MCF 10A (cell line): ENCODE measurements at regions not wholly inside any gene's neighbourhood (a gene's known extent, or its start where the extent isn't known, plus 50 kb on each side); places are given as distances from the start of the nearest gene placed in this dataset.

Experiments used
- BruUV-seq: library from RNA; stranded (reverse); fragments of 400-500 nt; replicated peaks from 2 replicates; lab custom pipeline; 2021; lab: Mats Ljungman, UMichigan
- CTCF ChIA-PET: fragments of 300-600 bp; sonication (Branson Sonifier 250); formaldehyde crosslinking; extraction: SDS; loops from one replicate; lab custom pipeline; 2021; ENCODE audit warnings: antibody characterized with exemption, inconsistent platforms; lab: Yijun Ruan, JAX
- POLR2A ChIA-PET: fragments of 300-600, 350-650 bp; sonication (Branson Sonifier 250); formaldehyde crosslinking; extraction: SDS; loops from one replicate; lab custom pipeline; 2020; ENCODE audit warnings: antibody characterized with exemption, inconsistent platforms; lab: Yijun Ruan, JAX
- DNase-seq: peaks from one replicate; pipeline ENCODE4 v3.0.0-alpha.2; 2018; ENCODE audit not compliant: unreplicated experiment
- H3K27ac Mint-ChIP-seq: one replicate; pipeline ENCODE4 v1.8.0; 2022; ENCODE audit warnings: mild to moderate bottlenecking, low read depth, mixed read lengths; ENCODE audit not compliant: unreplicated experiment
- H3K27me3 Mint-ChIP-seq: one replicate; pipeline ENCODE4 v1.8.0; 2022; ENCODE audit warnings: mixed read lengths; ENCODE audit not compliant: insufficient read depth, unreplicated experiment
- H3K36me3 Mint-ChIP-seq: one replicate; pipeline ENCODE4 v1.8.0; 2022; ENCODE audit warnings: mild to moderate bottlenecking, moderate library complexity, mixed read lengths; ENCODE audit not compliant: insufficient read depth, unreplicated experiment
- H3K4me1 Mint-ChIP-seq: one replicate; pipeline ENCODE4 v1.8.0; 2022; ENCODE audit warnings: mixed read lengths; ENCODE audit not compliant: insufficient read depth, unreplicated experiment
- H3K4me3 Mint-ChIP-seq: one replicate; pipeline ENCODE4 v1.8.0; 2022; ENCODE audit warnings: mild to moderate bottlenecking, moderate library complexity, mixed read lengths; ENCODE audit not compliant: unreplicated experiment
- H3K9me3 Mint-ChIP-seq: one replicate; pipeline ENCODE4 v1.8.0; 2022; ENCODE audit warnings: mixed read lengths; ENCODE audit not compliant: unreplicated experiment
- CTCF ChIP-seq: fragments of 200-600 bp; IDR thresholded peaks from one replicate; pipeline ENCODE4 v1.8.0; 2022; ENCODE audit warnings: antibody characterized with exemption, mild to moderate bottlenecking; ENCODE audit not compliant: unreplicated experiment
- intact Hi-C: fragments of 100-400 bp; cut with micrococcal nuclease; formaldehyde crosslinking; loops from 2 replicates; pipeline ENCODE4 v1.14.1; 2022

- H3K9me3 Mint-ChIP-seq: peaks cover 10% of the 10 kb centered on the region
- BruUV-seq: no TSS peak
- DNase-seq: no peak
- intact Hi-C loops: no loop called here
- H3K27ac Mint-ChIP-seq: no peak overlapping the region
- no peak overlapping the region for H3K4me3 Mint-ChIP-seq
- CTCF ChIA-PET: interaction anchor here (0.9 kb wide), 1 partner anchor 12 kb away, joined by 5 read pairs; no protein-coding TSS in a partner anchor
- no peaks in the 10 kb centered on the region for H3K36me3 Mint-ChIP-seq
- TF ChIP-seq CTCF: no peak
- H3K27me3 Mint-ChIP-seq: no peaks in the 10 kb centered on the region
- peaks cover 14% of the 10 kb centered on the region for H3K4me1 Mint-ChIP-seq
- POLR2A ChIA-PET: interaction anchor here (0.9 to 1.2 kb wide), 2 partner anchors 9 to 232 kb away, joined by 3 read pairs; no protein-coding TSS in a partner anchor
Observed at GRCh38 chr6:81985191-81985590, 232.7 kb upstream of the TENT5A start.

GRCh38 chr6:81984599-81984998 lies 232.1 kb upstream of the TENT5A start:
- Mint-ChIP-seq H3K4me1 (peaks cover 14% of the 10 kb centered on the region), H3K4me3 (no peak overlapping the region), H3K36me3 (no peaks in the 10 kb centered on the region), H3K9me3 (peaks cover 16% of the 10 kb centered on the region), H3K27me3 (no peaks in the 10 kb centered on the region), H3K27ac (no peak overlapping the region)
- no peak for DNase-seq
- intact Hi-C loops: no loop called here
- CTCF ChIA-PET: interaction anchor here (0.9 kb wide), 1 partner anchor 12 kb away, joined by 5 read pairs; no protein-coding TSS in a partner anchor
- BruUV-seq: no TSS peak
- no peak for TF ChIP-seq CTCF
- POLR2A ChIA-PET: interaction anchor here (1.2 kb wide), 1 partner anchor 8 kb away, joined by 3 read pairs; no protein-coding TSS in a partner anchor

- no TSS peak for BruUV-seq
- ChIA-PET POLR2A (interaction anchor here (0.6 to 0.8 kb wide), 2 partner anchors 14 to 716 kb away, joined by 3 read pairs; no protein-coding TSS in a partner anchor), CTCF (interaction anchor here (0.5 to 0.6 kb wide), 2 partner anchors 389 to 1240 kb away, joined by 3 to 4 read pairs; no protein-coding TSS in a partner anchor)
- H3K9me3 Mint-ChIP-seq: peaks cover 25% of the 10 kb centered on the region
- no peak for TF ChIP-seq CTCF
- no peaks in the 10 kb centered on the region for H3K36me3 Mint-ChIP-seq
- peak overlapping the region; percentile 73 for H3K27ac Mint-ChIP-seq
- intact Hi-C loops: no loop called here
- H3K4me3 Mint-ChIP-seq: no peak overlapping the region
- DNase-seq: peak; percentile 44
- H3K4me1 Mint-ChIP-seq: peaks cover 14% of the 10 kb centered on the region
- no peaks in the 10 kb centered on the region for H3K27me3 Mint-ChIP-seq
Observed at GRCh38 chr6:81981812-81982211, 229.3 kb upstream of the TENT5A start.

GRCh38 chr6:81979767-81980166 lies 227.3 kb upstream of the TENT5A start:
- Mint-ChIP-seq H3K27ac (no peak overlapping the region), H3K4me3 (no peak overlapping the region), H3K36me3 (no peaks in the 10 kb centered on the region), H3K4me1 (peaks cover 14% of the 10 kb centered on the region), H3K27me3 (no peaks in the 10 kb centered on the region), H3K9me3 (peaks cover 33% of the 10 kb centered on the region)
- intact Hi-C loops: no loop called here
- no TSS peak for BruUV-seq
- POLR2A ChIA-PET: interaction anchor here (1.1 kb wide), 1 partner anchor 213 kb away, joined by 4 read pairs; no protein-coding TSS in a partner anchor
- DNase-seq: no peak
- TF ChIP-seq CTCF: no peak
- CTCF ChIA-PET: interaction anchor here (1.0 kb wide), 1 partner anchor 61 kb away, joined by 4 read pairs; no protein-coding TSS in a partner anchor
